HG03175 (cell line): ENCODE measurements at regions not wholly inside any gene's neighbourhood (a gene's known extent, or its start where the extent isn't known, plus 50 kb on each side); places are given as distances from the start of the nearest gene placed in this dataset.
"Not testable (repeated sequence)": the region's sequence is repeated elsewhere in the genome, so short reads cannot be mapped to it uniquely, and the experiment has no call there.

Experiments used
- ATAC-seq: cut with Tn5 transposase; IDR thresholded peaks from one replicate; pipeline ENCODE4 v1.9.1; 2021; ENCODE audit warnings: mild to moderate bottlenecking, moderate library complexity; ENCODE audit not compliant: unreplicated experiment

- not testable (repeated sequence) for ATAC-seq
Measured at GRCh38 chr3:75579981-75580782, 83.9 kb upstream of the FRG2C start.

- ATAC-seq: not testable (repeated sequence)
Measured at GRCh38 chr3:75582536-75582935, 81.6 kb upstream of the FRG2C start.

GRCh38 chr3:75583116-75583515 lies 81.0 kb upstream of the FRG2C start:
- ATAC-seq: not testable (repeated sequence)

GRCh38 chr3:75587695-75588094 lies 76.4 kb upstream of the FRG2C start:
- not testable (repeated sequence) for ATAC-seq

- ATAC-seq: not testable (repeated sequence)
Measured at GRCh38 chr3:75590382-75590781, 73.7 kb upstream of the FRG2C start.

GRCh38 chr3:75604286-75604934 lies 59.7 kb upstream of the FRG2C start:
- ATAC-seq: not testable (repeated sequence)

- not testable (repeated sequence) for ATAC-seq
Measured at GRCh38 chr3:75607996-75608395, 56.1 kb upstream of the FRG2C start.

GRCh38 chr3:75609598-75609997 lies 54.5 kb upstream of the FRG2C start:
- not testable (repeated sequence) for ATAC-seq

GRCh38 chr3:75610773-75611172 lies 53.4 kb upstream of the FRG2C start:
- ATAC-seq: no peak

GRCh38 chr3:75611724-75612460 lies 52.2 kb upstream of the FRG2C start:
- not testable (repeated sequence) for ATAC-seq
